ENCODE measurements at regions not wholly inside any gene's neighbourhood (a gene's known extent, or its start where the extent isn't known, plus 50 kb on each side); places are given as distances from the start of the nearest gene placed in this dataset.

DNA sequence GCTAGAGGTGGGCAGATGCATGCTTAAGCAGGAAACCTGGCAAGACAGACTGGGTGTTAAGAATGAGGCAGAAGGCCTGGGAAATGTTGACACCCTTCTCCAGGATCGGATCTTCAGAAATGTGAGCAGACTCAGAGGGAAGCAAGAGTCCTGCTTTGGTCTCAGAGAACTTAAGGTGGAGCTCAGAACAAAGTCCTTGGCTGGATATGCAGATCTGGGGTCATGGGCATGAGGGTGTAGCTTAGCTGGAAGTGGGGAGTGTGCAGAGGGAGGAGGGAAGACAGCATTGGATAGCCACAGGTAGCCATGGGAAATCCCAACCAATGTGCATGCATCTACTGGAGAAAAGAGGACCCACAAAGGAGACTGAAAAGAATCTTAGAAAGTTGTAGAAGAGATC, 58.6 kb upstream of the CDON start:
- Histone ChIP-seq H3K36me3 (ENCODE audit: insufficient read depth, low read length, poor library complexity, severe bottlenecking) (no peaks in the 10 kb centered on the region), H3K27ac (ENCODE audit: low read depth, low read length, poor library complexity, severe bottlenecking) (no peak overlapping the region), H3K9me3 (ENCODE audit: low read depth, low read length, poor library complexity, severe bottlenecking) (no peaks in the 10 kb centered on the region), H3K27me3 (replicated peaks; ENCODE audit: insufficient read depth, low read depth, low read length, poor library complexity) (no peaks in the 10 kb centered on the region), H3K4me3 (ENCODE audit: low read depth, low read length, poor library complexity, severe bottlenecking) (no peak overlapping the region), H3K4me1 (ENCODE audit: insufficient read depth, low read length, poor library complexity, severe bottlenecking) (peaks cover 27% of the 10 kb centered on the region)
- intact Hi-C loops (cut with micrococcal nuclease; ENCODE audit: unreplicated experiment), result no loop called here
- no peak for TF ChIP-seq EZH2 (IDR thresholded peaks at IDR 0.05; ENCODE audit: borderline replicate concordance, low read depth, low read length, poor library complexity, severe bottlenecking)
- TF ChIP-seq, protein P1, sequence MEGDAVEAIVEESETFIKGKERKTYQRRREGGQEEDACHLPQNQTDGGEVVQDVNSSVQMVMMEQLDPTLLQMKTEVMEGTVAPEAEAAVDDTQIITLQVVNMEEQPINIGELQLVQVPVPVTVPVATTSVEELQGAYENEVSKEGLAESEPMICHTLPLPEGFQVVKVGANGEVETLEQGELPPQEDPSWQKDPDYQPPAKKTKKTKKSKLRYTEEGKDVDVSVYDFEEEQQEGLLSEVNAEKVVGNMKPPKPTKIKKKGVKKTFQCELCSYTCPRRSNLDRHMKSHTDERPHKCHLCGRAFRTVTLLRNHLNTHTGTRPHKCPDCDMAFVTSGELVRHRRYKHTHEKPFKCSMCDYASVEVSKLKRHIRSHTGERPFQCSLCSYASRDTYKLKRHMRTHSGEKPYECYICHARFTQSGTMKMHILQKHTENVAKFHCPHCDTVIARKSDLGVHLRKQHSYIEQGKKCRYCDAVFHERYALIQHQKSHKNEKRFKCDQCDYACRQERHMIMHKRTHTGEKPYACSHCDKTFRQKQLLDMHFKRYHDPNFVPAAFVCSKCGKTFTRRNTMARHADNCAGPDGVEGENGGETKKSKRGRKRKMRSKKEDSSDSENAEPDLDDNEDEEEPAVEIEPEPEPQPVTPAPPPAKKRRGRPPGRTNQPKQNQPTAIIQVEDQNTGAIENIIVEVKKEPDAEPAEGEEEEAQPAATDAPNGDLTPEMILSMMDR (conservative IDR thresholded peaks at IDR 0.05; ENCODE audit: low read depth, low read length), result no peak
- no peak for DNase-seq (ENCODE audit: low spot score)
- no TSS peak for BruUV-seq (replicated peaks)
- POLR2A ChIA-PET (ENCODE audit: low non-redundant PET), result no interaction called here
- CTCF ChIA-PET, result no interaction called here

DNA sequence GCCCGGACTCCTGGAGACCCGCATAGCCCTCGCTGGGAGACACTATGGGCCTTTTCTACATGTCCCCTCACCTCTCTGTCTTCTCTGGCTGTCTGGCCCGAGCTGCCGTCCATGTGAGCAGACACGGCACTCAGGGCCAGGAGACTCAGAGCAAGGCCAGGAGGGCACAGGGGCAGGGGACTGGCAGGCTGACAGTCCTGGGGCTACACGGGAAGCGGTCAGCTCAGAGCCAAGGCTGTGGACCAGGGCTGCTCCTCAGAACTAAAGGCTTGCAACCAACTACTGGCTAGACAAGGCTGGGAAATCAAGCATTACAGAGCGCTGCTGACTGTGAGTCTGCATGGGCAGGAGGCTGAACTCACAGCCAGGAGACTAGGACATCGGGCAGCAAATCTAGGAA, 56.1 kb upstream of the CDON start:
- intact Hi-C loops (cut with micrococcal nuclease; ENCODE audit: unreplicated experiment), result no loop called here
- peaks cover 42% of the 10 kb centered on the region for H3K4me1 ChIP-seq (ENCODE audit: insufficient read depth, low read length, poor library complexity, severe bottlenecking)
- no TSS peak for BruUV-seq (replicated peaks)
- no peak overlapping the region for H3K27ac ChIP-seq (ENCODE audit: low read depth, low read length, poor library complexity, severe bottlenecking)
- no peak for DNase-seq (ENCODE audit: low spot score)
- ChIA-PET CTCF (no interaction called here), POLR2A (ENCODE audit: low non-redundant PET) (no interaction called here)
- no peaks in the 10 kb centered on the region for H3K36me3 ChIP-seq (ENCODE audit: insufficient read depth, low read length, poor library complexity, severe bottlenecking)
- TF ChIP-seq EZH2 (IDR thresholded peaks at IDR 0.05; ENCODE audit: borderline replicate concordance, low read depth, low read length, poor library complexity, severe bottlenecking), result no peak
- TF ChIP-seq, protein P1 (conservative IDR thresholded peaks at IDR 0.05; ENCODE audit: low read depth, low read length), result no peak
- H3K9me3 ChIP-seq (ENCODE audit: low read depth, low read length, poor library complexity, severe bottlenecking), result no peaks in the 10 kb centered on the region
- H3K4me3 ChIP-seq (ENCODE audit: low read depth, low read length, poor library complexity, severe bottlenecking), result no peak overlapping the region
- no peaks in the 10 kb centered on the region for H3K27me3 ChIP-seq (replicated peaks; ENCODE audit: insufficient read depth, low read depth, low read length, poor library complexity)

GRCh38 chr11:126115816-126116331, 53.2 kb upstream of the CDON start:
- Histone ChIP-seq H3K4me3 (ENCODE audit: low read depth, low read length, poor library complexity, severe bottlenecking) (no peak overlapping the region), H3K27ac (ENCODE audit: low read depth, low read length, poor library complexity, severe bottlenecking) (peak overlapping the region; percentile 70), H3K36me3 (ENCODE audit: insufficient read depth, low read length, poor library complexity, severe bottlenecking) (no peaks in the 10 kb centered on the region), H3K4me1 (ENCODE audit: insufficient read depth, low read length, poor library complexity, severe bottlenecking) (peaks cover 41% of the 10 kb centered on the region), H3K27me3 (replicated peaks; ENCODE audit: insufficient read depth, low read depth, low read length, poor library complexity) (no peaks in the 10 kb centered on the region), H3K9me3 (ENCODE audit: low read depth, low read length, poor library complexity, severe bottlenecking) (no peaks in the 10 kb centered on the region)
- BruUV-seq (replicated peaks), result no TSS peak
- TF ChIP-seq EZH2 (IDR thresholded peaks at IDR 0.05; ENCODE audit: borderline replicate concordance, low read depth, low read length, poor library complexity, severe bottlenecking), result no peak
- TF ChIP-seq, protein P1 (conservative IDR thresholded peaks at IDR 0.05; ENCODE audit: low read depth, low read length), result peak; percentile 35; the same call in 1 of the 2 replicates
- DNase-seq (ENCODE audit: low spot score), result peak; percentile 48
- ChIA-PET CTCF (interaction anchor here (0.6 kb wide), 1 partner anchor 24 kb away, joined by 3 read pairs; no protein-coding TSS in a partner anchor), POLR2A (ENCODE audit: low non-redundant PET) (no interaction called here)
- intact Hi-C loops (cut with micrococcal nuclease; ENCODE audit: unreplicated experiment), result no loop called here

All from A673 (cell line).